COLO829 (cell line): ENCODE measurements at regions not wholly inside any gene's neighbourhood (a gene's known extent, or its start where the extent isn't known, plus 50 kb on each side); places are given as distances from the start of the nearest gene placed in this dataset.

Experiments
- DNase-seq: peaks from one replicate; pipeline ENCODE4 v3.0.0; 2012; ENCODE audit warnings: low spot score

- no peak for DNase-seq
These were observed 1006.8 kb upstream of the SEMA6D start for GRCh38 chr15:46710401-46710960.

- no peak for DNase-seq
These were observed 1004.3 kb upstream of the SEMA6D start for GRCh38 chr15:46713045-46713444.

GRCh38 chr15:46714950-46715349 is 1002.4 kb upstream of the SEMA6D start:
- DNase-seq = no peak

GRCh38 chr15:46723308-46723707 is 994.0 kb upstream of the SEMA6D start:
- DNase-seq = no peak

GRCh38 chr15:46732060-46732459 is 985.2 kb upstream of the SEMA6D start:
- DNase-seq = no peak

GRCh38 chr15:46735115-46735514 is 982.2 kb upstream of the SEMA6D start:
- no peak for DNase-seq

GRCh38 chr15:46751303-46751702 is 966.0 kb upstream of the SEMA6D start:
- no peak for DNase-seq

GRCh38 chr15:46753946-46754345 is 963.4 kb upstream of the SEMA6D start:
- DNase-seq = no peak

GRCh38 chr15:46763091-46763490 is 954.2 kb upstream of the SEMA6D start:
- DNase-seq = no peak

- DNase-seq = no peak
These were observed 952.5 kb upstream of the SEMA6D start for GRCh38 chr15:46764851-46765250.

- DNase-seq = no peak
These were observed 951.3 kb upstream of the SEMA6D start for GRCh38 chr15:46766021-46766420.

GRCh38 chr15:46768287-46768686 is 949.0 kb upstream of the SEMA6D start:
- no peak for DNase-seq

- no peak for DNase-seq
These were observed 944.3 kb upstream of the SEMA6D start for GRCh38 chr15:46773016-46773415.

GRCh38 chr15:46778876-46779275 is 938.4 kb upstream of the SEMA6D start:
- DNase-seq = no peak

GRCh38 chr15:46786590-46787285 is 930.6 kb upstream of the SEMA6D start:
- DNase-seq = no peak

- DNase-seq = no peak
These were observed 921.6 kb upstream of the SEMA6D start for GRCh38 chr15:46795685-46796084.

- no peak for DNase-seq
These were observed 908.5 kb upstream of the SEMA6D start for GRCh38 chr15:46808834-46809233.

- no peak for DNase-seq
These were observed 902.1 kb upstream of the SEMA6D start for GRCh38 chr15:46815240-46815639.

- no peak for DNase-seq
These were observed 901.5 kb upstream of the SEMA6D start for GRCh38 chr15:46815765-46816164.

- no peak for DNase-seq
These were observed 868.6 kb upstream of the SEMA6D start for GRCh38 chr15:46848704-46849103.

- no peak for DNase-seq
These were observed 863.7 kb upstream of the SEMA6D start for GRCh38 chr15:46853600-46853999.

GRCh38 chr15:46854564-46854963 is 862.7 kb upstream of the SEMA6D start:
- no peak for DNase-seq

GRCh38 chr15:46855388-46855787 is 861.9 kb upstream of the SEMA6D start:
- DNase-seq = no peak

- DNase-seq = no peak
These were observed 860.3 kb upstream of the SEMA6D start for GRCh38 chr15:46856839-46857502.
